HG03196 (cell line): ENCODE measurements at regions not wholly inside any gene's neighbourhood (a gene's known extent, or its start where the extent isn't known, plus 50 kb on each side); places are given as distances from the start of the nearest gene placed in this dataset.
"Not testable (repeated sequence)": the region's sequence is repeated elsewhere in the genome, so short reads cannot be mapped to it uniquely, and the experiment has no call there.

Experiments
- ATAC-seq: cut with Tn5 transposase; IDR thresholded peaks from one replicate; pipeline ENCODE4 v1.9.1; 2021; ENCODE audit not compliant: unreplicated experiment

DNA sequence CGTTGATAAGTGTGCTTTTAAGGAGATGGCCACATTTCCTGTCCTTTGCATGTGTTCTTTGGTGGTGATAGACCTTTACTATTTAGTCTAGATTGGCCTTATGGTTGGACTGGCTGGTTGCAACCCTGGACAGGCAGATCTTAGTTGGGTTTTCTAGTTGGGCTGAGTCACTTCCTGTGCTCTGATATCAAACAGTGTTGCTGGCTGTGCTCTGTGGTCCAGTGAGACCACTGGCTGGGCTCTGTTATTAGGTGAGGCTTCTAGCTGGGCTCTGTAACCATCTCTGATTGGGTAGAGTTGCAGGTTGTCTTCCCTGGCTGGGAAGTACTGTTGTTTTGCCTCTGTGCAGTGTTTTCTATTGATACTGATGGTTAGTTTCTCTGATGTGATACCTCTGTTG is 432.5 kb downstream of the LRRC70 start:
- no peak for ATAC-seq

- ATAC-seq, result no peak
Observed at GRCh38 chr5:63008195-63008594, 429.6 kb downstream of the LRRC70 start.

GRCh38 chr5:62994842-62995241 is 416.2 kb downstream of the LRRC70 start:
- not testable (repeated sequence) for ATAC-seq

- ATAC-seq, result no peak
Observed at GRCh38 chr5:62985749-62986148, 407.1 kb downstream of the LRRC70 start.

GRCh38 chr5:62982348-62982747 is 403.7 kb downstream of the LRRC70 start:
- ATAC-seq, result no peak

GRCh38 chr5:62980884-62981283 is 402.3 kb downstream of the LRRC70 start:
- ATAC-seq, result no peak

- no peak for ATAC-seq
Observed at GRCh38 chr5:62979472-62979871, 400.9 kb downstream of the LRRC70 start.

GRCh38 chr5:62977661-62978060 is 399.0 kb downstream of the LRRC70 start:
- ATAC-seq, result no peak

- ATAC-seq, result no peak
Observed at GRCh38 chr5:62974623-62975022, 396.0 kb downstream of the LRRC70 start.

GRCh38 chr5:62969409-62970120 is 390.9 kb downstream of the LRRC70 start:
- ATAC-seq, result no peak

- no peak for ATAC-seq
Observed at GRCh38 chr5:62964428-62964827, 385.8 kb downstream of the LRRC70 start.

GRCh38 chr5:62960781-62961180 is 382.2 kb downstream of the LRRC70 start:
- no peak for ATAC-seq

DNA sequence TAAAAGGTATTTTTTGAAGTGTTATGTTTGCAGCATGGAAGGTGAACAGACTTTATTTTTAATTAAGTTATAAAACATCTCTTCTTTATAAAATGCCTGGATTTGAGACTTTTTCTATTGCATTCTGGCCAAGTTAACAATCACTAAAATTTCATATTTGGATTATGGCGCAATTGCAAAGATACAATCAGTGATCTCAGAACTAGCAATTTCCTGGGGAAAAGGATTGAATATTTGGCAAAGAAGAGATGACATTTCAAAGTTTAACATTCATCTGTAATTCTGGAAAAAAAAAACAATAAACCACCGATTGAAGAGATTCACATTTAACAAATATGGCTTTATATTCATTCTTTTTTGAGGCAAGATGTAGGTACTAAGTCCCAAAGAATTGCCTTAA is 378.0 kb downstream of the LRRC70 start:
- no peak for ATAC-seq

- ATAC-seq, result no peak
Observed at GRCh38 chr5:62954578-62954977, 376.0 kb downstream of the LRRC70 start.

DNA sequence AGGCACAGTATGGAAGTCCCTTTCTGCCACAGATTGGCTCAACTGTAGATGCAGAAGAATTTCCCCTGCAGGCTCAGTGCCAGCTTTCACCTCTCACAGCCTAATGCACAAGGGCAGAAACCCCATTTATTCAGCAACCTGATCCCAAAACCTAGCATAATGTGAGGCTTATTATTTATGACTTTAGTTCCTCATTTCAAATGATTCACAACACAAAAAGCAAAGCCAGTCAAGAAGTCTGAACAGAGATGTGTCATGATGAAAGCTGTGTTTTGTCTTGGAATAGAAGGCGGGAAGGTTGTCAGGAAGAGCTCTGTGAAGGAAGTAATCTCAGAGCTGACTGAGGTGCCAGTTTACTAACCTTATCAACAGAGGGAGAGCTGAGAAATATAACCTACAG is 369.7 kb downstream of the LRRC70 start:
- ATAC-seq, result no peak

GRCh38 chr5:62942384-62942783 is 363.8 kb downstream of the LRRC70 start:
- ATAC-seq, result no peak

GRCh38 chr5:62938927-62939326 is 360.3 kb downstream of the LRRC70 start:
- no peak for ATAC-seq

GRCh38 chr5:62937661-62938558 is 359.3 kb downstream of the LRRC70 start:
- ATAC-seq, result no peak

GRCh38 chr5:62935660-62936059 is 357.0 kb downstream of the LRRC70 start:
- ATAC-seq, result no peak

DNA sequence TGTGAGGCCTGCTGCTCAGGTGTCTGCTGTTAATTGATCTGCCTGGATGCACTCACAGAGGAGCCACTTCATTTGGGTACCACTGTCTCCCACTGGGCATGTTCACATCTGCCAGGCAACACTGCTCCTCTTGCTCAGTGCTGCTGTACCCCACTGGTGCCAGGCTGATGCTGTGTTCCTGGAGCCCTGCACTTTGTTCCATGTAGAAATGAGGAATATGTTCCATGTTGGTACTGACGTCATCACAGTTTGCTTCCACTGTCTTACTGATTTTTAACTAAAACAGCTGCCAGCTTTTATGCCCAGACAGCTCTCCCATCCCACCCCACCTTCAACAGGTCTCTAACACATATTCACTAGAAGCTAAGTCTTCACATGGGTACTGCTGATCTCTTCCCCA is 355.7 kb downstream of the LRRC70 start:
- no peak for ATAC-seq

GRCh38 chr5:62933261-62933660 is 354.6 kb downstream of the LRRC70 start:
- ATAC-seq, result no peak
